ENCODE measurements at regions not wholly inside any gene's neighbourhood (a gene's known extent, or its start where the extent isn't known, plus 50 kb on each side); places are given as distances from the start of the nearest gene placed in this dataset.
A peak's percentile ranks its signal among the peaks of the same experiment; 100 is the strongest.
"Not testable (repeated sequence)": the region's sequence is repeated elsewhere in the genome, so short reads cannot be mapped to it uniquely, and the experiment has no call there.

GRCh38 chr9:64370344-64370743 is 914.7 kb downstream of the FOXD4L5 start:
- H3K9me3 Mint-ChIP-seq; H3K4me3 Mint-ChIP-seq; H3K36me3 Mint-ChIP-seq (ENCODE audit: low read depth); H3K27me3 Mint-ChIP-seq (ENCODE audit: low read depth); H3K4me1 Mint-ChIP-seq; DNase-seq (ENCODE audit: low read depth, low spot score); H3K27ac Mint-ChIP-seq (ENCODE audit: unreplicated experiment): not testable (repeated sequence)

- not testable (repeated sequence) for H3K4me3 Mint-ChIP-seq; H3K4me1 Mint-ChIP-seq; H3K27me3 Mint-ChIP-seq (ENCODE audit: low read depth); H3K27ac Mint-ChIP-seq (ENCODE audit: unreplicated experiment); H3K9me3 Mint-ChIP-seq; DNase-seq (ENCODE audit: low read depth, low spot score); H3K36me3 Mint-ChIP-seq (ENCODE audit: low read depth)
Observed at GRCh38 chr9:64369644-64370043, 915.4 kb downstream of the FOXD4L5 start.

DNA sequence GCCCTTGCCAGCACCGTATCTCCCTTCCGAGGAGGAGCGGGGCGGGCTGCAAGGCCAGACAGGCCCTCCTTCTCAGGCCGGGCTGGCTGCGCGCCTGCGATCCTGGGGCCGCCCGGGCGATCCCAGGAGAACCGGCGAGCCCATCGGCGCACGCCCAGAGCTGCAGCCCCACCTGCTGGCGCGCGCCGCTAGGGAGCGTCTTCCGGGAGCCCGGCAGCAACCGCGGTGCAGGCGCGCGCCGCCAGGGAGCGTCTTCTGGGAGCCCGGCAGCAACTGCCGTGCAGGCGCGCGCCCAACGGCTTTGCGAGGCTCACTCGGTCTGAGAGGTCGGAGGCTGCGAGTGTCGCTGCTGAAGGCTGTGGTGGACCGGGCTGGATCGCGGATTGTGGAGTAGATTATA is 915.9 kb downstream of the FOXD4L5 start:
- H3K9me3 Mint-ChIP-seq; H3K36me3 Mint-ChIP-seq (ENCODE audit: low read depth); H3K27me3 Mint-ChIP-seq (ENCODE audit: low read depth); H3K4me1 Mint-ChIP-seq; H3K4me3 Mint-ChIP-seq; H3K27ac Mint-ChIP-seq (ENCODE audit: unreplicated experiment): not testable (repeated sequence)
- peak; percentile 87 for DNase-seq (ENCODE audit: low read depth, low spot score)
- TF ChIP-seq CTCF (conservative IDR thresholded peaks at IDR 0.05) = peak; percentile 55

GRCh38 chr9:64368644-64368942 is 916.4 kb downstream of the FOXD4L5 start:
- H3K27me3 Mint-ChIP-seq (ENCODE audit: low read depth); H3K9me3 Mint-ChIP-seq; DNase-seq (ENCODE audit: low read depth, low spot score); H3K4me1 Mint-ChIP-seq; H3K36me3 Mint-ChIP-seq (ENCODE audit: low read depth); H3K27ac Mint-ChIP-seq (ENCODE audit: unreplicated experiment); H3K4me3 Mint-ChIP-seq: not testable (repeated sequence)

DNA sequence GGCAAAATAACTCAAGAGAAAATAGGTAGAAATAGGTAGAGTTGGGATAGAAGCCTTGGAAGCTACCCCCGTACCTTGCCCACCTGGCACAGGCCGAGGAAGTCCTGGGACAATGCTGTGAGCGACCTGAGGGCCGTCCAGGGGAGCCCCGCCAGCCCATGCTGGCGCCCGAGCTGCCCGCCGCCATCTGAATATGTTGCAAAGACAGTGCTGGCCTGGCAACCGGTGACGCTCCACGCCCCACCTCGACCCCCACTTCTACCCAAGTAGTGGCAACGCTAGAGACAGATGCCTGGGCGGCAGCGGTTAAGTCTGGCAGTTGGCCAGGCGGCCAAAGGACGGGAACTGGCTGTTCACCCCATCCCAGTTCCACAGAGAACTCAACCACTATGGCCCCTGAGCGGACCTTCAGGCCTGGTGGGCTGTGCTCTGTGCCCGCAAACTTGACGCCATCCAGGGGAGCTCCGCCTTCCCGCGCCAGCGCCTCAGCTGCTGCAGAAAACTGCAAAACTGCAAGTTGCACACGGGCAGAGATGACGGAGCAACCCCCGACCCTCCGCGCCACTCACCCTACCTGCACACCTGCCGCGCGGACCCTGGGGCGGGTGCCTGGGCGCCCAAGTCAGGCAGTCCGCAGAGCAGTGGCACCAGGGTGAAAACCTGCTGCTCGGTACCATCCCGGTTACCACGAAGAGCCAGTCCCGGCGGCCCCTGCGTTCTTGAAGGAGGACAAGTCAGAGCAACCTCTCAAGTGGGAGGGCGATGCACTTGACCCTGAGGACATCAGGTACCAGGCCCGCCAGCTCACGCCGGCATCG is 917.0 kb downstream of the FOXD4L5 start:
- not testable (repeated sequence) for H3K27ac Mint-ChIP-seq (ENCODE audit: unreplicated experiment); DNase-seq (ENCODE audit: low read depth, low spot score)

More for the DNA sequence above, 917.0 kb downstream of the FOXD4L5 start:
- H3K9me3 Mint-ChIP-seq; H3K4me3 Mint-ChIP-seq; H3K4me1 Mint-ChIP-seq; H3K27me3 Mint-ChIP-seq (ENCODE audit: low read depth); H3K36me3 Mint-ChIP-seq (ENCODE audit: low read depth): not testable (repeated sequence)

Data from neural crest cell (in vitro differentiated cells).